ENCODE measurements at regions not wholly inside any gene's neighbourhood (a gene's known extent, or its start where the extent isn't known, plus 50 kb on each side); places are given as distances from the start of the nearest gene placed in this dataset.

DNA sequence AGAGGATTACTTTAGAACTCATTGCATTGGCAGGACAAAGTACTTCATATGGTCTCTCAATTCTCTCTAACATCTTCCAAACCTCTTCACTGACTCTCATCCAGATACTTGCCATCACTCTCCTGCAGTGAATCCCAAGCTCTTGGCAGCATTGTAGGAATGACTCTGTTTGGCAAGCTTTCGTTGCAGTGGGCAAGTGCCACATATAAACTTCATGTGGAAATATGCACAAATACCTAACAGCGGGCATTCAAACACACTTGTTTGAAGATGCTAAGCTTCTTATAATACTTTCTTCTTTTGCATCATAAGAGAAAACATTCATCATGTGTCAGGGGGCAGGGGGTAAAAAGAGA is 86.2 kb upstream of the F13A1 start:
- TF ChIP-seq EZH2phosphoT487 (IDR thresholded peaks at IDR 0.05; ENCODE audit: low read depth) (no peak), CTCF (IDR thresholded peaks at IDR 0.05; ENCODE audit: low read depth, low read length) (no peak)
- H2AFZ ChIP-seq (ENCODE audit: low read depth, low read length): no peak overlapping the region
- H3K36me3 ChIP-seq (replicated peaks; ENCODE audit: low read depth, low read length): no peaks in the 10 kb centered on the region
- H3K9me3 ChIP-seq (ENCODE audit: insufficient read depth, low read length): peaks cover 5% of the 10 kb centered on the region; the same call in 1 of the 2 replicates
- H3K4me1 ChIP-seq (ENCODE audit: low read length): peaks cover 22% of the 10 kb centered on the region
- H4K20me1 ChIP-seq (ENCODE audit: insufficient read depth, low read length): no peaks in the 10 kb centered on the region
- H3K9ac ChIP-seq (ENCODE audit: low read length): no peak overlapping the region
- no peaks in the 10 kb centered on the region for H3K27me3 ChIP-seq (ENCODE audit: low read depth, low read length)
- H3K4me2 ChIP-seq (ENCODE audit: low read length): peak overlapping the region; percentile 61
- peak overlapping the region; percentile 32; the same call in 1 of the 2 replicates for H3K4me3 ChIP-seq (ENCODE audit: low read length)
- H3K27ac ChIP-seq (ENCODE audit: low read length): no peak overlapping the region
- H3K79me2 ChIP-seq (ENCODE audit: low read length): no peaks in the 10 kb centered on the region

- Histone ChIP-seq H3K9me3 (ENCODE audit: insufficient read depth, low read length) (peaks cover 5% of the 10 kb centered on the region; the same call in 1 of the 2 replicates), H4K20me1 (ENCODE audit: insufficient read depth, low read length) (no peaks in the 10 kb centered on the region), H2AFZ (ENCODE audit: low read depth, low read length) (no peak overlapping the region), H3K4me1 (ENCODE audit: low read length) (peaks cover 22% of the 10 kb centered on the region), H3K4me2 (ENCODE audit: low read length) (peak overlapping the region; percentile 61), H3K36me3 (replicated peaks; ENCODE audit: low read depth, low read length) (no peaks in the 10 kb centered on the region), H3K9ac (ENCODE audit: low read length) (no peak overlapping the region), H3K79me2 (ENCODE audit: low read length) (no peaks in the 10 kb centered on the region), H3K27ac (ENCODE audit: low read length) (peak overlapping the region; percentile 32; the same call in 1 of the 2 replicates), H3K4me3 (ENCODE audit: low read length) (peak overlapping the region; percentile 32), H3K27me3 (ENCODE audit: low read depth, low read length) (no peaks in the 10 kb centered on the region)
- TF ChIP-seq EZH2phosphoT487 (IDR thresholded peaks at IDR 0.05; ENCODE audit: low read depth): no peak
- TF ChIP-seq CTCF (IDR thresholded peaks at IDR 0.05; ENCODE audit: low read depth, low read length): no peak
Observed at GRCh38 chr6:6407071-6407741, 86.7 kb upstream of the F13A1 start.

- H3K79me2 ChIP-seq (ENCODE audit: low read length): no peaks in the 10 kb centered on the region
- H3K9me3 ChIP-seq (ENCODE audit: insufficient read depth, low read length): peaks cover 5% of the 10 kb centered on the region; the same call in 1 of the 2 replicates
- H3K4me2 ChIP-seq (ENCODE audit: low read length): no peak overlapping the region
- no peaks in the 10 kb centered on the region for H3K36me3 ChIP-seq (replicated peaks; ENCODE audit: low read depth, low read length)
- H3K4me3 ChIP-seq (ENCODE audit: low read length): no peak overlapping the region
- no peaks in the 10 kb centered on the region; the same call in 1 of the 2 replicates for H3K27me3 ChIP-seq (ENCODE audit: low read depth, low read length)
- no peak for TF ChIP-seq EZH2phosphoT487 (IDR thresholded peaks at IDR 0.05; ENCODE audit: low read depth)
- TF ChIP-seq CTCF (IDR thresholded peaks at IDR 0.05; ENCODE audit: low read depth, low read length): no peak
- H3K4me1 ChIP-seq (ENCODE audit: low read length): peaks cover 22% of the 10 kb centered on the region
- H3K9ac ChIP-seq (ENCODE audit: low read length): no peak overlapping the region
- H3K27ac ChIP-seq (ENCODE audit: low read length): no peak overlapping the region
- no peak overlapping the region for H2AFZ ChIP-seq (ENCODE audit: low read depth, low read length)
- no peaks in the 10 kb centered on the region for H4K20me1 ChIP-seq (ENCODE audit: insufficient read depth, low read length)
Observed at GRCh38 chr6:6409397-6410030, 89.1 kb upstream of the F13A1 start.

DNA sequence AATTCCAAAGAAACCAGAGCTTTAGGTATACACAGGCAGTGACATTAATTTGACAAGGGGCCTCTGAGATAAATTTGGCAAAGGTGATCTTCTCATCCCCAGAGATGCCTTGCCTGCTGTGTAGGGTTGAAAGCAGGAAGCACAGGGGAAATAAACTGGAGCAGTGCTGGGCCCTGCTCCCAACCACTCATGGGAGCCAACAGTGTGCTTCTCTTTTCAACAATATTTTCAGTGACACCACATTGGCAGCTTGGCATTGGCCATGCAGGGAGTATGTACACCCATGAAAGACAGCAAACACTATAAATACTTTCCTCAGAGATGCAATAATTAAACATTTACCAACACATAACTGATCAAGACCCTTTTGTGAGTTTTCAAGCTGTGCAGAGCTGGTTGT is 90.7 kb upstream of the F13A1 start:
- no peak for TF ChIP-seq CTCF (IDR thresholded peaks at IDR 0.05; ENCODE audit: low read depth, low read length)
- no peak for TF ChIP-seq EZH2phosphoT487 (IDR thresholded peaks at IDR 0.05; ENCODE audit: low read depth)
- Histone ChIP-seq H3K4me2 (ENCODE audit: low read length) (no peak overlapping the region), H3K36me3 (replicated peaks; ENCODE audit: low read depth, low read length) (no peaks in the 10 kb centered on the region), H3K27me3 (ENCODE audit: low read depth, low read length) (no peaks in the 10 kb centered on the region; the same call in 1 of the 2 replicates), H3K9me3 (ENCODE audit: insufficient read depth, low read length) (peaks cover 5% of the 10 kb centered on the region; the same call in 1 of the 2 replicates), H4K20me1 (ENCODE audit: insufficient read depth, low read length) (no peaks in the 10 kb centered on the region), H3K4me3 (ENCODE audit: low read length) (no peak overlapping the region), H3K27ac (ENCODE audit: low read length) (no peak overlapping the region), H3K9ac (ENCODE audit: low read length) (no peak overlapping the region), H3K79me2 (ENCODE audit: low read length) (no peaks in the 10 kb centered on the region), H3K4me1 (ENCODE audit: low read length) (peaks cover 19% of the 10 kb centered on the region), H2AFZ (ENCODE audit: low read depth, low read length) (no peak overlapping the region)
